NCI-H345 treated with DMSO at 0.1 percent for 48 hours (cell line): ENCODE measurements at regions not wholly inside any gene's neighbourhood (a gene's known extent, or its start where the extent isn't known, plus 50 kb on each side); places are given as distances from the start of the nearest gene placed in this dataset.

Experiments used
- DNase-seq: peaks from one replicate; lab custom pipeline; 2025; ENCODE audit not compliant: unreplicated experiment; lab: John Stamatoyannopoulos, UW

- DNase-seq = peak; percentile 92
Measured at GRCh38 chr12:92365836-92366235, 220.2 kb upstream of the BTG1 start.

GRCh38 chr12:92365333-92365732, 219.7 kb upstream of the BTG1 start:
- DNase-seq = no peak

GRCh38 chr12:92363295-92364146, 217.9 kb upstream of the BTG1 start:
- DNase-seq = no peak

- no peak for DNase-seq
Measured at GRCh38 chr12:92362785-92363184, 217.1 kb upstream of the BTG1 start.

- no peak for DNase-seq
Measured at GRCh38 chr12:92362126-92362525, 216.5 kb upstream of the BTG1 start.

GRCh38 chr12:92360543-92360942, 214.9 kb upstream of the BTG1 start:
- no peak for DNase-seq

- no peak for DNase-seq
Measured at GRCh38 chr12:92359581-92360209, 214.0 kb upstream of the BTG1 start.

GRCh38 chr12:92357584-92358261, 212.1 kb upstream of the BTG1 start:
- DNase-seq = no peak

- no peak for DNase-seq
Measured at GRCh38 chr12:92356425-92356824, 210.8 kb upstream of the BTG1 start.

GRCh38 chr12:92349635-92350034, 204.0 kb upstream of the BTG1 start:
- no peak for DNase-seq

GRCh38 chr12:92342574-92342973, 196.9 kb upstream of the BTG1 start:
- no peak for DNase-seq

GRCh38 chr12:92341065-92341668, 195.5 kb upstream of the BTG1 start:
- DNase-seq = no peak

- no peak for DNase-seq
Measured at GRCh38 chr12:92340441-92341064, 194.9 kb upstream of the BTG1 start.

- DNase-seq = no peak
Measured at GRCh38 chr12:92340003-92340402, 194.4 kb upstream of the BTG1 start.

GRCh38 chr12:92339198-92339821, 193.7 kb upstream of the BTG1 start:
- DNase-seq = no peak

GRCh38 chr12:92338671-92339070, 193.0 kb upstream of the BTG1 start:
- DNase-seq = no peak

GRCh38 chr12:92338102-92338501, 192.5 kb upstream of the BTG1 start:
- no peak for DNase-seq

GRCh38 chr12:92337128-92337527, 191.5 kb upstream of the BTG1 start:
- DNase-seq = no peak

GRCh38 chr12:92336641-92337040, 191.0 kb upstream of the BTG1 start:
- no peak for DNase-seq

GRCh38 chr12:92335831-92336230, 190.2 kb upstream of the BTG1 start:
- no peak for DNase-seq

GRCh38 chr12:92334552-92334951, 188.9 kb upstream of the BTG1 start:
- DNase-seq = no peak
